SK-N-SH (cell line): ENCODE measurements at regions not wholly inside any gene's neighbourhood (a gene's known extent, or its start where the extent isn't known, plus 50 kb on each side); places are given as distances from the start of the nearest gene placed in this dataset.

Experiments
- CTCF ChIA-PET: fragments of 300-600, 350-600 bp; formaldehyde crosslinking; extraction: SDS; loops from one replicate; lab custom pipeline; 2021; lab: Yijun Ruan, JAX
- POLR2A ChIA-PET: fragments of 350-600 bp; sonication (Branson Sonifier 250); formaldehyde crosslinking; extraction: SDS; loops from one replicate; lab custom pipeline; 2020; ENCODE audit warnings: antibody characterized with exemption, inconsistent platforms; lab: Yijun Ruan, JAX
- DNase-seq: peaks from one replicate; pipeline ENCODE4 v3.0.0; 2012
- H2AFZ ChIP-seq: fragments of 200-600 bp; sonication (generic); 2 replicates; pipeline ENCODE4 v1.8.1; 2016; ENCODE audit warnings: antibody characterized with exemption, mild to moderate bottlenecking, low read depth
- H3F3A ChIP-seq: fragments of 200-600 bp; sonication (generic); replicated peaks from 2 replicates; pipeline ENCODE3; 2016; ENCODE audit warnings: antibody characterized with exemption, mild to moderate bottlenecking; ENCODE audit not compliant: insufficient read depth
- H3K27ac ChIP-seq, 2 experiments: fragments of 200-500 bp in 1 of 2; fragments of 200-600 bp in 1 of 2; sonication (Bioruptor generic) in 1 of 2; sonication (generic), shearing (Covaris generic) in 1 of 2; 2 replicates each; pipeline versions ENCODE4 v1.5.1 to v1.6.1; 2014 to 2016; ENCODE audit warnings: low read depth in 2 of 2, inconsistent platforms in 1 of 2, low read length in 1 of 2, mild to moderate bottlenecking in 1 of 2, mixed read lengths in 1 of 2
- H3K27me3 ChIP-seq: fragments of 200-600 bp; sonication (generic), shearing (Covaris generic); 2 replicates; pipeline ENCODE4 v1.6.1; 2016; ENCODE audit warnings: mixed run types; ENCODE audit not compliant: insufficient read depth
- H3K36me3 ChIP-seq, 2 experiments: fragments of 200-500 bp in 1 of 2; fragments of 200-600 bp in 1 of 2; sonication (Bioruptor generic) in 1 of 2; sonication (generic) in 1 of 2; replicated peaks in 1 of 2; 2 replicates each; pipeline versions ENCODE3 to v1.5.1; 2014 to 2016; ENCODE audit warnings: low read length in 1 of 2, mild to moderate bottlenecking in 1 of 2; ENCODE audit not compliant: insufficient read depth in 2 of 2, control insufficient read depth in 1 of 2
- H3K4me1 ChIP-seq, 2 experiments: fragments of 200-500 bp in 1 of 2; fragments of 200-600 bp in 1 of 2; sonication (Bioruptor generic) in 1 of 2; sonication (generic), shearing (Covaris generic) in 1 of 2; 2 replicates each; pipeline versions ENCODE4 v1.5.1 to v1.6.1; 2014 to 2016; ENCODE audit warnings: low read depth in 1 of 2, low read length in 1 of 2, mixed run types in 1 of 2; ENCODE audit not compliant: insufficient read depth in 2 of 2, control insufficient read depth in 1 of 2
- H3K4me2 ChIP-seq: fragments of 200-600 bp; sonication (generic), shearing (Covaris generic); 2 replicates; pipeline ENCODE4 v1.6.1; 2017; ENCODE audit warnings: mixed run types
- H3K4me3 ChIP-seq, 2 experiments: fragments of 200-500 bp in 1 of 2; fragments of 200-600 bp in 1 of 2; sonication (Bioruptor generic) in 1 of 2; sonication (generic), shearing (Covaris generic) in 1 of 2; 2 replicates each; pipeline versions ENCODE4 v1.5.1 to v1.8.1; 2014 to 2016; ENCODE audit warnings: low read depth in 2 of 2, inconsistent platforms in 1 of 2, low read length in 1 of 2, mild to moderate bottlenecking in 1 of 2, mixed read lengths in 1 of 2, moderate library complexity in 1 of 2
- H3K79me2 ChIP-seq: fragments of 200-600 bp; sonication (generic); 2 replicates; pipeline ENCODE4 v1.8.1; 2017; ENCODE audit warnings: mild to moderate bottlenecking; ENCODE audit not compliant: insufficient read depth
- H3K9ac ChIP-seq: fragments of 200-600 bp; sonication (generic); 2 replicates; pipeline ENCODE4 v1.6.1; 2017; ENCODE audit warnings: mixed run types
- H3K9me2 ChIP-seq: fragments of 200-600 bp; sonication (generic); 2 replicates; pipeline ENCODE4 v1.6.1; 2017; ENCODE audit warnings: mixed run types
- H3K9me3 ChIP-seq: fragments of 200-600 bp; sonication (generic); 2 replicates; pipeline ENCODE4 v1.6.1; 2017; ENCODE audit warnings: mixed run types, mild to moderate bottlenecking, moderate library complexity
- H4K20me1 ChIP-seq: fragments of 200-600 bp; sonication (generic); 2 replicates; pipeline ENCODE4 v1.6.1; 2017; ENCODE audit warnings: mild to moderate bottlenecking, mixed run types; ENCODE audit not compliant: insufficient read depth
- EZH2phosphoT487 ChIP-seq: fragments of 200-600 bp; sonication (generic); IDR thresholded peaks from 2 replicates; pipeline ENCODE4 v1.6.1; 2017; ENCODE audit warnings: low read depth, mixed run types, mild to moderate bottlenecking, antibody characterized with exemption, moderate library complexity, borderline replicate concordance
- FOSL2 ChIP-seq: IDR thresholded peaks from 2 replicates; pipeline ENCODE4 v1.4.0; 2012; ENCODE audit warnings: low read depth, mild to moderate bottlenecking, moderate library complexity, borderline replicate concordance
- FOXJ3 ChIP-seq: sonication (generic); formaldehyde crosslinking; IDR thresholded peaks from 2 replicates; pipeline ENCODE4 v1.5.1; 2020; ENCODE audit warnings: mild to moderate bottlenecking, missing genetic modification reagents
- NRF1 ChIP-seq: IDR thresholded peaks from 2 replicates; pipeline ENCODE4 v1.6.1; 2012; ENCODE audit warnings: low read depth, mild to moderate bottlenecking, low read length
- RAD21 ChIP-seq: IDR thresholded peaks from 2 replicates; pipeline ENCODE4 v1.6.1; 2012; ENCODE audit warnings: mild to moderate bottlenecking, low read length
- REST ChIP-seq: IDR thresholded peaks from 2 replicates; pipeline ENCODE4 v1.6.1; 2012; ENCODE audit warnings: mild to moderate bottlenecking, low read depth, low read length, moderate library complexity
- RXRA ChIP-seq: IDR thresholded peaks from 2 replicates; pipeline ENCODE4 v1.4.0; 2012; ENCODE audit warnings: low read depth, mild to moderate bottlenecking, borderline replicate concordance
- TEAD4 ChIP-seq: IDR thresholded peaks from 2 replicates; pipeline ENCODE4 v1.4.0; 2012; ENCODE audit warnings: mild to moderate bottlenecking, borderline replicate concordance; ENCODE audit not compliant: insufficient read depth
- YY1 ChIP-seq: IDR thresholded peaks from 2 replicates; pipeline ENCODE4 v1.4.0; 2012; ENCODE audit warnings: low read depth, mild to moderate bottlenecking
- WGBS: methylation state at CpG from one replicate; pipeline ENCODE4 v1.1.6; 2017; ENCODE audit warnings: low lambda C conversion rate; 5-methylcytosine and 5-hydroxymethylcytosine counted together
- TF ChIP-seq, protein P1 (sequence below): fragments of 150-350 bp; IDR thresholded peaks from 2 replicates; pipeline ENCODE4 v1.6.1; 2016; ENCODE audit warnings: mild to moderate bottlenecking, low read depth, low read length
- TF ChIP-seq, protein P2 (sequence below): IDR thresholded peaks from 2 replicates; pipeline ENCODE4; 2012

DNA sequence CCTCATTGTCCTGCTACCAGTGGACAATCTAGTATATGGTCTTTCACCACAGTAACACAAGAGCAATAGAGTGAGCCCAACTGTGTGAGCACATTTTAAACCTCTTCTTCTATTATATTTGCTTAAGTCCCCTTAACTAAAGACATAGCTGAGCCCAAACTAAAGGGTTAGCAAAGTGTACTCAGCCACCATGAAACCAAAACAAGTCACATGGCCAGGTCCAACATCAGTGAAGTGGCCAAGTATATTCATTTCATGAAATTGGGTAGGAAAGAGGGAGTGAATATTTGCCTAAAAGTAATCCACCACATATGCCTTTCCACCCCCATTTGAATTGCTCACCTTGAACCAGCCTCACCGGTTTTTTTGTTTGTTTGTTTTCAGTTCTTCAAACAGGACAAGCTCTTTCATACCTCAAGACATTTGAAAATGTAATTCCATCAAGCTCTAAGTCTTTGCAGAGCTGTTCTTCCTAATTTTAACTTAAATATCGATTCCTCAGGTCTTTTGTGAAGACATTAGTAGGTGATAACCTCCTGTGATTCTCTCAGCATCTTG is 327.0 kb upstream of the SEMA6D start:
- no peak overlapping the region for H2AFZ ChIP-seq
- H3K9me2 ChIP-seq = no peaks in the 10 kb centered on the region
- no peak overlapping the region for H3K4me3 ChIP-seq
- DNase-seq = no peak
- no peaks in the 10 kb centered on the region for H3K36me3 ChIP-seq
- POLR2A ChIA-PET = no interaction called here
- CTCF ChIA-PET = interaction anchor here (1.1 to 2.7 kb wide), 2 partner anchors 21 to 194 kb away, joined by 3 to 7 read pairs; no protein-coding TSS in a partner anchor
- H3K9me3 ChIP-seq = no peaks in the 10 kb centered on the region
- no peaks in the 10 kb centered on the region for H4K20me1 ChIP-seq
- no peaks in the 10 kb centered on the region for H3K79me2 ChIP-seq
- 38% methylated on average over 2 of the region's 2 CpGs for WGBS
- H3K27me3 ChIP-seq = no peaks in the 10 kb centered on the region
- H3K4me2 ChIP-seq = no peak overlapping the region
- H3F3A ChIP-seq = no peaks in the 10 kb centered on the region
- no peaks in the 10 kb centered on the region; a peak in 2 of 4 replicates for H3K4me1 ChIP-seq
- no peak overlapping the region for H3K9ac ChIP-seq
- no peak overlapping the region for H3K27ac ChIP-seq
- TF ChIP-seq, protein P1, sequence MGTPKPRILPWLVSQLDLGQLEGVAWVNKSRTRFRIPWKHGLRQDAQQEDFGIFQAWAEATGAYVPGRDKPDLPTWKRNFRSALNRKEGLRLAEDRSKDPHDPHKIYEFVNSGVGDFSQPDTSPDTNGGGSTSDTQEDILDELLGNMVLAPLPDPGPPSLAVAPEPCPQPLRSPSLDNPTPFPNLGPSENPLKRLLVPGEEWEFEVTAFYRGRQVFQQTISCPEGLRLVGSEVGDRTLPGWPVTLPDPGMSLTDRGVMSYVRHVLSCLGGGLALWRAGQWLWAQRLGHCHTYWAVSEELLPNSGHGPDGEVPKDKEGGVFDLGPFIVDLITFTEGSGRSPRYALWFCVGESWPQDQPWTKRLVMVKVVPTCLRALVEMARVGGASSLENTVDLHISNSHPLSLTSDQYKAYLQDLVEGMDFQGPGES = no peak
- TF ChIP-seq TEAD4 = no peak
- TF ChIP-seq FOSL2 = no peak

GRCh38 chr15:47394286-47394809 is 323.0 kb upstream of the SEMA6D start:
- H3K9ac ChIP-seq = no peak overlapping the region
- H3K36me3 ChIP-seq = no peaks in the 10 kb centered on the region
- POLR2A ChIA-PET = interaction anchor here (0.7 kb wide), 1 partner anchor 12 kb away, joined by 3 read pairs; no protein-coding TSS in a partner anchor
- no peak overlapping the region for H3K27ac ChIP-seq
- no peaks in the 10 kb centered on the region for H3K9me2 ChIP-seq
- peaks cover 0 to 11% of the 10 kb centered on the region in 2 experiments; a peak in 3 of 4 replicates for H3K4me1 ChIP-seq
- WGBS = 29% methylated on average over 6 of the region's 6 CpGs
- no peaks in the 10 kb centered on the region for H3K9me3 ChIP-seq
- H3K79me2 ChIP-seq = no peaks in the 10 kb centered on the region
- no peak overlapping the region for H2AFZ ChIP-seq
- H3K4me2 ChIP-seq = no peak overlapping the region
- CTCF ChIA-PET = interaction anchor here (2.2 kb wide), 1 partner anchor 20 kb away, joined by 7 read pairs; no protein-coding TSS in a partner anchor
- H3F3A ChIP-seq = no peaks in the 10 kb centered on the region
- no peak for DNase-seq
- no peaks in the 10 kb centered on the region for H4K20me1 ChIP-seq
- no peaks in the 10 kb centered on the region for H3K27me3 ChIP-seq
- no peak for TF ChIP-seq REST
- TF ChIP-seq EZH2phosphoT487 = no peak
- no peak for TF ChIP-seq YY1
- TF ChIP-seq RAD21 = no peak
- TF ChIP-seq NRF1 = no peak
- no peak for TF ChIP-seq RXRA
- TF ChIP-seq, protein P2, sequence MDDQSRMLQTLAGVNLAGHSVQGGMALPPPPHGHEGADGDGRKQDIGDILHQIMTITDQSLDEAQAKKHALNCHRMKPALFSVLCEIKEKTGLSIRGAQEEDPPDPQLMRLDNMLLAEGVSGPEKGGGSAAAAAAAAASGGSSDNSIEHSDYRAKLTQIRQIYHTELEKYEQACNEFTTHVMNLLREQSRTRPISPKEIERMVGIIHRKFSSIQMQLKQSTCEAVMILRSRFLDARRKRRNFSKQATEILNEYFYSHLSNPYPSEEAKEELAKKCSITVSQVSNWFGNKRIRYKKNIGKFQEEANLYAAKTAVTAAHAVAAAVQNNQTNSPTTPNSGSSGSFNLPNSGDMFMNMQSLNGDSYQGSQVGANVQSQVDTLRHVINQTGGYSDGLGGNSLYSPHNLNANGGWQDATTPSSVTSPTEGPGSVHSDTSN = no peak
- TF ChIP-seq FOXJ3 (CRISPR knock-in tag) = no peak
- no peak overlapping the region for H3K4me3 ChIP-seq
